ENCODE measurements at regions not wholly inside any gene's neighbourhood (a gene's known extent, or its start where the extent isn't known, plus 50 kb on each side); places are given as distances from the start of the nearest gene placed in this dataset.
"Not testable (repeated sequence)": the region's sequence is repeated elsewhere in the genome, so short reads cannot be mapped to it uniquely, and the experiment has no call there.

- DNase-seq, result no peak
Measured at GRCh38 chr9:106451223-106451622, 411.7 kb upstream of the ZNF462 start.

DNA sequence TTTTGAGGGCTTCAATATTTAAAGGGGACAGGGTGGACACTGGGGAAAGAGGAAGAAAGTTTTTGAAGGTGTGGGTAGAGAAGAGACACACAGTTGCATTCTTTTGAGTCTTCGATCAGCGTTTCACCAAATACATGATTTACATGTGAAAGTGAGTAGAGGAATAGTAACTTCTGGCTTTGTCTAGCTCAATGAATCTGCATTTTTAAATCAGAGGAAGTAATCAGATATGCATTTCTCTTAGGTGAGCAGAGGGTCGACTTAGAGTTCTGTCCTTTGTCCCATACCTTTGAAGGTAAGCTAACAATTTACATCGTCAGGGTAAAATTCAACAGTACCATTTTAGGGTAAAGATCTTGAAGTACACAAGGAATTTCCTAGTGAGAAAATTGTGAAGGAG lies 406.4 kb upstream of the ZNF462 start:
- DNase-seq, result no peak

GRCh38 chr9:106467113-106467864 lies 395.7 kb upstream of the ZNF462 start:
- DNase-seq, result no peak

DNA sequence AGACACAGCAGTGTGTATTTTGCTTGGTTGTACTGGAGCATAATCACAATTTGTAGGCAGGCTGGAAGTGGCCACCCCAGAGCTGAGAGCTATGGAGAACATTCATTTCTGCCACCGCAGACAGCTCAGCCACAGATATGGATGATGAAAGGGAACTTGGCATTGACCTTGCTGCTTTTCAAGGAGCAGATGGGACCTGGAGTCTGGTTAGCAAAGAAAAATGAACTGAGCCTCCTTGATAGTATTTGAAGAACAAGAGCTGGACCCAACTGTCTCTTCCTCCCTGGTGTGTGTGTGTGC lies 395.2 kb upstream of the ZNF462 start:
- DNase-seq, result no peak

GRCh38 chr9:106468431-106468830 lies 394.5 kb upstream of the ZNF462 start:
- DNase-seq, result no peak

DNA sequence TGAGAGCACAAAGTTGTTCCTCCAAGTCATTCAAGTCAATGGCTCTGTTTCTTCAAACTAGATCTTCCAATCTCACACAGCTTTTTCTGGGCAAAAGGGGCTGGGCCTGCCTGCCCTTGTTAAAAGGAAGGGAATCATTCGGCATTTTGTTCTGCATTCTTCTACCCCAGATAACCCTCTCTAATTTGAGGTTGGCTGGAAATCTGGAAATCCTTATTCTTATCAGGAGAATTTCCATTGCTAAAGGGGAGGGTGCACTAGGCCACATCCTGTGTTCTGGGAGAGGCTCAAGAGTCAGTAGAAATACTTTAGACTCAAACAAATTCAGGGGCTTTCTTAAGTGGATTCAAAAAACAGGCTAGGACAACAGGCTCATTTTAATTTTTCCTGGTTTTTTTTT lies 384.7 kb upstream of the ZNF462 start:
- no peak for DNase-seq

DNA sequence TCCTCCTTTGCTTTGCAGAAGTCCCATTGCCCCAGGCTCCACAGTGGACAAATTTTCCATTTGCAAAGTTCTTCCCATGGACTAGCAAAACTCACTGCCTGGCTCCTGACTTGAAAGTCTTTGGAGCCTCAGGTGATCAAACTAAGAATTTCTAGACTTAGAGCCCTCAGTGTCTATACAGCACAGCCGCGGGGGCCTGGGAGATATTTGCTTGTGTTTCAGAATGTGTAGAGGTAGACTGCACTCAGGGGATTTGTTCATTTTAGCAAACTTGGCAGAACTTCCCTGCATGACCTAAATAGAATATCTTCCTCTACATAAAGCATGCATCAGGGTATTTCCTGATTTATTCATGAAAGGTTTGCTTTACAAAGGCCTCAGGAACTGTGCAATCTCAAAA lies 384.2 kb upstream of the ZNF462 start:
- no peak for DNase-seq

DNA sequence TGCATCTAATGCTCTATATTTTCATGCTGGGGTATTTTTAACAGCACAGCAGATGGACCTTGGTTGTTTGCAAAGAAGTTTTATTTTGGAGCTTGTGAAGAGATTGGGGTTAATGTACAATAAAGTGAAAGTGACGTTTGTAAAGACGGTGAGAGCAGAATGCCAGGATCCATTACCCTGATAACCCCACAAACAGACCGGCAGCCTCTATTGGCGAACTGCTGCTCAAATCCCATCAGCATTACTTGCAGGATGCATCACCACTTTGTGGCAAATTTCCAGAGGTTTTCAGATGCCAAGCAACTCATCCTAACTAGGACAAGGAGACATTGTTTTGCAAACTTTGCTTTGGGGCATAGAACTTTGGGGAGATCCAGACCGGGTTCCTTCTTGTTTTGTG lies 383.3 kb upstream of the ZNF462 start:
- DNase-seq, result no peak

GRCh38 chr9:106481013-106481609 lies 381.9 kb upstream of the ZNF462 start:
- no peak for DNase-seq

DNA sequence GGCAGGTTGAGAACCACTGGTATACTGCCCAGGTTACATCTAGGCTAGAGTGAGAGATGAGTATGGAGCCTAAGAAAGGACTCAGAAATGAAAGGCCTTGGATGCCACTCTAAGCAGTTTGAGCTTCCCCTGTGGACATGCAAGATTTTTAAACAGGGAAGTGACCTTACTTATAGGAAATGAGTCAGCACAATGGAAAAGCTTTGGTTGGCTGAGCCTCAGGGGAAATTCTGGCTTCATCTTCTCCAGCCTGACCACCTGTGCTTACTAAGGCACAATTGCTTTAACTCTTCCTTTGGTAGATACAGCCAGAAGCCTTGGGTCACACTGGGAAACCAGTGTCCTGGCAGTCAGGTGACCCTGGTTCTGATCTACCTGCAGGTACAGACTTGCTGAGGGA lies 380.2 kb upstream of the ZNF462 start:
- no peak for DNase-seq

DNA sequence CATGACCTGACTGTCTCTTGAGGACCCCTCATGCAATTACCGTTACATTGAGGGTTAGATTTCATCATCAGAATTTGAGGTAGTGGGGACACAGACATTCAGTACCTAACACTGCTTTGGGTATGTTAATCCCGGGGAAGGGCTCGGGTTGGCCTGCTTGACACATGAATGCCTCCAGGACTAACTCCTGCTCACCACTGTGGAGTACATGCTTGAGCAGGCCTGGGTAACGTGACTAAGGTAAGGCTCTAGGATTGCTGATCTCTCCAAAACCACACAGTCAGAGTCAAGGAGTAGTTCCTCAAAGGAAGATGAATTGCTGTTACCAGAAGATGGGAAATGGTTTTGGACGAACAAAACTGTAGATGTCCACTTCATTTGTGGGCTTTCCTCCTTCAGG lies 376.3 kb upstream of the ZNF462 start:
- no peak for DNase-seq

GRCh38 chr9:106487266-106487665 lies 375.7 kb upstream of the ZNF462 start:
- DNase-seq, result no peak

GRCh38 chr9:106492126-106492525 lies 370.8 kb upstream of the ZNF462 start:
- DNase-seq, result not testable (repeated sequence)

DNA sequence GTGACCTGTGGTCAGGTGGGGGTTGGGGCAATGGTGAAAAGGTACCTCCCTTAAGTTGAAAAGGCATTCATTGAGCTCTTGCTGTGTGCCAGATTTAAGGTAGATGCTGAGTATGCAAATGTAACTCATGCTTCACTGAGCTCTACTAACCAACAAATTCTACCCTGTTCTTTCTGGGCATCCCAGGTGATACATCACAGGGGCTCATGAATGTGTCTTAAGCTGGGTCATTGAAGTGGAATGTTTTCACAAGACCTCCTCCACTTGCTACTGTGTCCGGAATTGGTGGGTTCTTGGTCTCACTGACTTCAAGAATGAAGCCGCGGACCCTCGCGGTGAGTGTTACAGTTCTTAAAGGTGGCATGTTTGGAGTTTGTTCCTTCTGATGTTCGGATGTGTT lies 362.8 kb upstream of the ZNF462 start:
- DNase-seq, result no peak

DNA sequence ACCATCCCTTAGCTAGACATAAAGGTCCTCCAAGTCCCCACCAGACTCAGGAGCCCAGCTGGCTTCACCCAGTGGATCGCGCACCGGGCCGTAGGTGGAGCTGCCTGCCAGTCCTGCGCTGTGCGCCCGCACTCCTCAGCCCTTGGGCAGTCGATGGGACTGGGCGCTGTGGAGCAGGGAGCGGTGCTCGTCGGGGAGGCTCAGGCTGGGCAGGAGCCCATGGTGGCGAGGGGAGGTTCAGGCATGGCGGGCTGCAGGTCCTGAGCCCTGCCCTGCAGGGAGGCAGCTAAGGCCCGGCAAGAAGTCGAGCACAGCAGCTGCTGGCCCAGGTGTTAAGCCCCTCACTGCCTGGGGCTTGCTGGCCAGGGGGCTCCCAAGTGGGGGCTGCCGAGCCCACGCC lies 361.8 kb upstream of the ZNF462 start:
- DNase-seq, result not testable (repeated sequence)

DNA sequence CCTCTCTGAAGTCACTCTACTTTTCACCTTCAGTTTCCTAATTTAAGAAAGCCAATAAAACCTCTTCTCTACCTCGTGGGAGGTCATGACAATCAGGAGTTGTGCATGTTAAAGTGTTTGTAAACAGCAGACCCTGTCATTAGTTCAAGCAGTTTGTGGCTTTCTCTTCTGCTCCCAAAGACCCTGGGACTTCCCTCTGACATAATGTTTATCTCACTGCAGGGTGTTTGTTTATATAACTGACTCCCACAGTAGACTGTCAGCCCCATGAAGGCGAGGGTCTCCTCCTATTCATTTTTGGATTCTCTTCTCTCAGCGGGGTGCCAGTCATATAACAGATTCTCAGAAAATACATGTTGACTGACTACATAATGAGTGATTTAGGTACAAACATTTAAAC lies 360.0 kb upstream of the ZNF462 start:
- DNase-seq, result no peak

GRCh38 chr9:106503759-106504158 lies 359.2 kb upstream of the ZNF462 start:
- no peak for DNase-seq

DNA sequence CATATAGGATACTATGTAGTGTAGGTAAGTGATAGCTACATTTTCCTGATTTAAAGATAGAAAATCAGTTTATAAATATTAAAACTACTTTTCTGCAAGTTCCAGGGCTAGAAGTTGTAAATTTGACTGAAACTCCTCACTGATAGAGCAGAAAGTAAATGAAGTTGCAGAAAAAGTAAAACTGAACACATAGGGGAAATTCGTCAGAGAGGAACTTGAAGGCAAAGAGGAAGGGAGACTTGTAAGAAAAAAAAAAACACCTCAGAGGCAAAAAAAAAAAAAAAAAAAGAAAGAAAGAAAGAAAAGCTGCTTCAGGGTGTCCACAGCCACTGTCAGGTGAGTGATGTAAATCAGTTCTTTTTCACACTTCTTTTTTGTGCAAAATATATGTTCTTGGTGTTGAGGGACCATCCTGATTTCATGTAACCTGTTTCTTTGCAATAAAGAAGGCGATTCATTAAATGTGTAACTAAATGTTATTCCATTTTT lies 336.2 kb upstream of the ZNF462 start:
- DNase-seq, result no peak

GRCh38 chr9:106528158-106528557 lies 334.8 kb upstream of the ZNF462 start:
- DNase-seq, result no peak

- DNase-seq, result no peak
Measured at GRCh38 chr9:106529616-106530015, 333.4 kb upstream of the ZNF462 start.

GRCh38 chr9:106531491-106531890 lies 331.5 kb upstream of the ZNF462 start:
- no peak for DNase-seq

- no peak for DNase-seq
Measured at GRCh38 chr9:106532306-106533015, 330.5 kb upstream of the ZNF462 start.

- no peak for DNase-seq
Measured at GRCh38 chr9:106534800-106535199, 328.2 kb upstream of the ZNF462 start.

DNA sequence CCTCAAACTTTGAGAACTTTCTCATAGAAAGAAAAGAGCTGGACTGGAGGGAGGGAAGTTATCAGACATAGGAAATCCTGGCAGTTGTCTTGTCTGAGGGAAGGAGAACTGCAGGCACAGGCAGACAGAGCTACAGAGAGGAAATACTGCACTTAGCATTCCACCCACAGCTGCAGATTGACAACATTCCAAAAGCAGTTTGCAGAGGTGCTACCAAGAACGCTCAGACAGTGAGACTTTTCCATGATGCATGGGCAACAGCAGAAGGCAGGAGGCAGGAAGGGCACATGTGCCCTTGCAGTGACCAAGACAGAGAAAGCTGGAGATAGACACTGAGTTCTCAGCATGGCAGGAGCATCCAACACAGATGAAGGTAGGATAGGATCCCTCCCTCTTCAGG lies 327.5 kb upstream of the ZNF462 start:
- no peak for DNase-seq

Data from NCI-H2081 treated with DMSO at 0.1 percent for 48 hours (cell line).